IMR-90 (cell line): ENCODE measurements at regions not wholly inside any gene's neighbourhood (a gene's known extent, or its start where the extent isn't known, plus 50 kb on each side); places are given as distances from the start of the nearest gene placed in this dataset.

Experiments
- ATAC-seq: fragments of 200-7000 bp; cut with Tn5 transposase; 2 replicates; pipeline ENCODE4 v1.9.1; 2020; ENCODE audit warnings: low read depth, mild to moderate bottlenecking, moderate library complexity
- BruUV-seq: library from RNA; stranded (reverse); fragments of 400-500 nt; replicated peaks from 2 replicates; lab custom pipeline; 2021; lab: Mats Ljungman, UMichigan
- CTCF ChIA-PET: fragments of 300-600 bp; formaldehyde crosslinking; extraction: SDS; loops from one replicate; lab custom pipeline; 2021; ENCODE audit warnings: antibody characterized with exemption; lab: Yijun Ruan, JAX
- POLR2A ChIA-PET: fragments of 300-600 bp; sonication (Branson Sonifier 250); formaldehyde crosslinking; loops from one replicate; lab custom pipeline; 2022; ENCODE audit warnings: antibody characterized with exemption; ENCODE audit not compliant: unreplicated experiment; lab: Charles Lee
- DNase-seq: peaks from one replicate; pipeline ENCODE4 v3.0.0; 2013
- H2AFZ ChIP-seq: replicated peaks from 2 replicates; pipeline ENCODE3; 2013; ENCODE audit warnings: low read length, mild to moderate bottlenecking; ENCODE audit not compliant: poor library complexity
- H2AK5ac ChIP-seq: 2 replicates; pipeline ENCODE4 v1.6.1; 2013; ENCODE audit warnings: low read depth, low read length, inconsistent platforms
- H2AK9ac ChIP-seq: replicated peaks from 2 replicates; pipeline ENCODE3; 2013; ENCODE audit warnings: mild to moderate bottlenecking, low read depth, low read length, moderate library complexity; ENCODE audit not compliant: poor library complexity
- H2BK120ac ChIP-seq: 2 replicates; pipeline ENCODE4 v1.6.1; 2013; ENCODE audit warnings: low read depth, low read length, inconsistent platforms
- H2BK15ac ChIP-seq: 3 replicates; pipeline ENCODE4 v1.6.1; 2013; ENCODE audit warnings: low read depth, low read length, inconsistent platforms
- H2BK20ac ChIP-seq: 2 replicates; pipeline ENCODE4 v1.6.1; 2013; ENCODE audit warnings: low read depth, mild to moderate bottlenecking, inconsistent platforms, low read length, moderate library complexity
- H2BK5ac ChIP-seq: 2 replicates; pipeline ENCODE4 v1.6.1; 2013; ENCODE audit warnings: mild to moderate bottlenecking, low read depth, low read length, inconsistent platforms; ENCODE audit not compliant: poor library complexity, severe bottlenecking
- H3K14ac ChIP-seq: replicated peaks from 2 replicates; pipeline ENCODE4 v1.6.1; 2013; ENCODE audit warnings: low read depth, low read length, inconsistent platforms
- H3K18ac ChIP-seq: 2 replicates; pipeline ENCODE4 v1.6.1; 2013; ENCODE audit warnings: low read depth, low read length, control low read depth
- H3K23ac ChIP-seq: 2 replicates; pipeline ENCODE4 v1.6.1; 2013; ENCODE audit warnings: low read depth, low read length, inconsistent platforms
- H3K27ac ChIP-seq: 2 replicates; pipeline ENCODE4 v1.5.1; 2013; ENCODE audit warnings: mild to moderate bottlenecking, control low read depth, low read length; ENCODE audit not compliant: insufficient read depth
- H3K27me3 ChIP-seq: 2 replicates; pipeline ENCODE4 v1.6.1; 2013; ENCODE audit warnings: low read length; ENCODE audit not compliant: control insufficient read depth, insufficient read depth
- H3K36me3 ChIP-seq: 2 replicates; pipeline ENCODE4 v1.6.1; 2013; ENCODE audit warnings: low read length, mixed read lengths; ENCODE audit not compliant: control insufficient read depth, insufficient read depth
- H3K4ac ChIP-seq: 2 replicates; pipeline ENCODE4 v1.6.1; 2013; ENCODE audit warnings: low read depth, low read length, inconsistent platforms
- H3K4me1 ChIP-seq: 2 replicates; pipeline ENCODE4 v1.6.1; 2013; ENCODE audit warnings: low read length, mixed read lengths; ENCODE audit not compliant: control insufficient read depth, insufficient read depth
- H3K4me2 ChIP-seq: 2 replicates; pipeline ENCODE4 v1.6.1; 2013; ENCODE audit warnings: low read depth, mild to moderate bottlenecking, control low read depth, low read length, moderate library complexity
- H3K4me3 ChIP-seq: 2 replicates; pipeline ENCODE4 v1.5.1; 2013; ENCODE audit warnings: low read depth, mild to moderate bottlenecking, control low read depth, low read length, moderate library complexity; ENCODE audit not compliant: insufficient read depth
- H3K56ac ChIP-seq: 2 replicates; pipeline ENCODE4 v1.6.1; 2013; ENCODE audit warnings: low read length, inconsistent platforms; ENCODE audit not compliant: insufficient read depth; ENCODE audit errors: extremely low read depth
- H3K79me1 ChIP-seq, 2 experiments: 2 replicates each; pipeline ENCODE4 v1.6.1; 2013; ENCODE audit warnings: low read length in 2 of 2, inconsistent platforms in 1 of 2, low read depth in 1 of 2
- H3K9ac ChIP-seq: 2 replicates; pipeline ENCODE4 v1.6.1; 2013; ENCODE audit warnings: low read depth, low read length, control low read depth
- H3K9me1 ChIP-seq: 2 replicates; pipeline ENCODE4 v1.6.1; 2013; ENCODE audit warnings: low read length, inconsistent platforms; ENCODE audit not compliant: insufficient read depth
- H3K9me3 ChIP-seq: 2 replicates; pipeline ENCODE4 v1.6.1; 2013; ENCODE audit warnings: low read length; ENCODE audit not compliant: control insufficient read depth, insufficient read depth
- H4K20me1 ChIP-seq: 2 replicates; pipeline ENCODE4 v1.6.1; 2013; ENCODE audit warnings: low read length, inconsistent platforms; ENCODE audit not compliant: insufficient read depth
- H4K5ac ChIP-seq: 2 replicates; pipeline ENCODE4 v1.6.1; 2013; ENCODE audit warnings: mild to moderate bottlenecking, low read depth, low read length, control low read depth
- H4K8ac ChIP-seq, 2 experiments: 2 replicates each; pipeline ENCODE4 v1.6.1; 2013; ENCODE audit warnings: low read depth in 2 of 2, low read length in 2 of 2, control low read depth in 1 of 2, inconsistent platforms in 1 of 2
- H4K91ac ChIP-seq: 2 replicates; pipeline ENCODE4 v1.6.1; 2013; ENCODE audit warnings: low read depth, low read length, inconsistent platforms; ENCODE audit not compliant: insufficient read depth
- BHLHE40 ChIP-seq: fragments of 150-350 bp; IDR thresholded peaks from 2 replicates; pipeline ENCODE4 v1.6.1; 2016; ENCODE audit warnings: mild to moderate bottlenecking, low read depth, low read length
- CEBPB ChIP-seq: IDR thresholded peaks from 2 replicates; pipeline ENCODE4 v1.6.1; 2012; ENCODE audit warnings: low read depth, low read length, improper control_type of control experiment
- CHD1 ChIP-seq: IDR thresholded peaks from 2 replicates; pipeline ENCODE4 v1.6.1; 2012; ENCODE audit warnings: low read depth, low read length, improper control_type of control experiment
- MAFK ChIP-seq: IDR thresholded peaks from 2 replicates; pipeline ENCODE4 v1.6.1; 2012; ENCODE audit warnings: low read depth, low read length, improper control_type of control experiment
- MAZ ChIP-seq: IDR thresholded peaks from 2 replicates; pipeline ENCODE4 v1.6.1; 2012; ENCODE audit warnings: low read depth, mild to moderate bottlenecking, low read length, improper control_type of control experiment, moderate library complexity, borderline replicate concordance
- RAD21 ChIP-seq: IDR thresholded peaks from 2 replicates; pipeline ENCODE4 v1.6.1; 2012; ENCODE audit warnings: low read length, improper control_type of control experiment
- RFX5 ChIP-seq: IDR thresholded peaks from 2 replicates; pipeline ENCODE4 v1.8.0; 2012; ENCODE audit warnings: low read depth, mild to moderate bottlenecking, low read length, moderate library complexity
- SMC3 ChIP-seq: fragments of 150-350 bp; IDR thresholded peaks from 2 replicates; pipeline ENCODE4 v1.6.1; 2016; ENCODE audit warnings: low read depth, mild to moderate bottlenecking, antibody characterized with exemption, low read length, moderate library complexity
- WGBS, 2 experiments: methylation state at CpG; one replicate each; pipeline versions ENCODE4 v1.1.5 to v1.1.7; 2013; ENCODE audit warnings: missing lambda C conversion rate in 2 of 2; ENCODE audit not compliant: insufficient read length in 1 of 2; ENCODE audit errors: extremely low coverage in 2 of 2; 5-methylcytosine and 5-hydroxymethylcytosine counted together
- dilution Hi-C: fragments of 300-500 bp; cut with HindIII; formaldehyde crosslinking; loops from one replicate; pipeline ENCODE4 v1.14.3; 2018; ENCODE audit warnings: low sequenced_read_pairs; ENCODE audit not compliant: unreplicated experiment
- in situ Hi-C: fragments of 300-500 bp; cut with MboI; formaldehyde crosslinking; loops from 3 replicates; pipeline ENCODE4 v1.14.3; 2019; ENCODE audit warnings: low sequenced_read_pairs, inconsistent platforms, mixed read lengths
- intact Hi-C: fragments of 100-400 bp; cut with micrococcal nuclease; formaldehyde crosslinking; loops from 2 replicates; pipeline ENCODE4 v1.10.0; 2022
- TF ChIP-seq, protein P1 (sequence below): fragments of 150-350 bp; IDR thresholded peaks from 2 replicates; pipeline ENCODE4 v1.6.1; 2017; ENCODE audit warnings: mild to moderate bottlenecking, antibody characterized with exemption, low read length, low read depth

DNA sequence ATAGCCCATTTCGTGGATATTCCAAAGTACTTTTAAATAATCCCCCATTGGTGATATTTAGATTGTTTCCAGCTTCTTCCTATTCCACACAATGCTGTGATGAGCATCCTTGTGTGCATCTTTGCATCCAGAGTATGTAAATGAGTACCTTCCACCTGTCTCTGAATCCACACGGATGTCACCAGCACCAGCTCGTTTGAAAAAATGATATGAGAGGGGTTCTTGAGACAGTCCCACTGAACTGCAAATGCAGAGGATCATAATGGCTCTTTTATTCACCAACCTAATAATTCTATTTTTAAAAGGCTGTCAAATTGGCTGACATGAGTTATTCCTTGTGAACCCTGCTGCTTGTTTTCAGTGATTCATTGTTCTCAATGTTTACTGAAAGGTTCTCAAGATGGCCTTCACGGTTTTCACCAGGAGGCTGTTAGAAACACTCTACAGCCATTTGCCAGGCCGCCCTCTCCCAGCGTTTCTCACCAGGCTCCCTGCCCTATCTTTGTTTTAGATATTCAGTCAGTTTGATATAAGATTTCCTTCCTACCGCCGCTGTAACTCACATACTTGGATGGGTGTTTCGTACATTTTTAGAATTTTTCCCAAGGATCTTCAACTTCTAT, 96.7 kb upstream of the PTPRG start:
- H2AK9ac ChIP-seq: no peak overlapping the region
- H3K9me1 ChIP-seq: no peaks in the 10 kb centered on the region
- TF ChIP-seq RFX5: no peak
- TF ChIP-seq BHLHE40: no peak
- no peak for TF ChIP-seq CHD1
- TF ChIP-seq RAD21: no peak
- no peak for TF ChIP-seq CEBPB
- no peak for TF ChIP-seq MAFK
- no peak for TF ChIP-seq SMC3
- TF ChIP-seq, protein P1, sequence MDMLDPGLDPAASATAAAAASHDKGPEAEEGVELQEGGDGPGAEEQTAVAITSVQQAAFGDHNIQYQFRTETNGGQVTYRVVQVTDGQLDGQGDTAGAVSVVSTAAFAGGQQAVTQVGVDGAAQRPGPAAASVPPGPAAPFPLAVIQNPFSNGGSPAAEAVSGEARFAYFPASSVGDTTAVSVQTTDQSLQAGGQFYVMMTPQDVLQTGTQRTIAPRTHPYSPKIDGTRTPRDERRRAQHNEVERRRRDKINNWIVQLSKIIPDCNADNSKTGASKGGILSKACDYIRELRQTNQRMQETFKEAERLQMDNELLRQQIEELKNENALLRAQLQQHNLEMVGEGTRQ: no peak
- TF ChIP-seq MAZ: no peak
- CTCF ChIA-PET: no interaction called here
- BruUV-seq: no TSS peak
- H4K5ac ChIP-seq: no peak overlapping the region
- POLR2A ChIA-PET: no interaction called here
- no peaks in the 10 kb centered on the region for H3K79me1 ChIP-seq
- H3K27me3 ChIP-seq: no peaks in the 10 kb centered on the region; the same call in 1 of the 2 replicates
- dilution Hi-C loops: no loop called here
- H3K36me3 ChIP-seq: no peaks in the 10 kb centered on the region
- no peak overlapping the region for H4K91ac ChIP-seq
- no peak overlapping the region for H2BK120ac ChIP-seq
- WGBS, 2 experiments: no CpG with 5 or more reads among the region's 9 CpGs
- H3K9me3 ChIP-seq: no peaks in the 10 kb centered on the region
- ATAC-seq: no peak
- no peak overlapping the region for H3K9ac ChIP-seq
- in situ Hi-C loops: no loop called here
- H4K8ac ChIP-seq: no peak overlapping the region
- no peak overlapping the region for H2BK20ac ChIP-seq
- intact Hi-C loops: no loop called here
- no peak overlapping the region for H3K4ac ChIP-seq
- no peak overlapping the region for H3K56ac ChIP-seq
- no peak for DNase-seq
- H3K18ac ChIP-seq: no peak overlapping the region
- H2AFZ ChIP-seq: no peak overlapping the region
- no peak overlapping the region for H3K23ac ChIP-seq
- no peak overlapping the region for H2BK15ac ChIP-seq
- no peak overlapping the region for H3K4me2 ChIP-seq
- no peak overlapping the region for H2BK5ac ChIP-seq
- H4K20me1 ChIP-seq: no peaks in the 10 kb centered on the region
- no peaks in the 10 kb centered on the region for H3K4me1 ChIP-seq
- H3K14ac ChIP-seq: no peak overlapping the region
- H2AK5ac ChIP-seq: no peak overlapping the region
- no peak overlapping the region for H3K27ac ChIP-seq
- H3K4me3 ChIP-seq: no peak overlapping the region
